NB4 (cell line): ENCODE measurements at regions not wholly inside any gene's neighbourhood (a gene's known extent, or its start where the extent isn't known, plus 50 kb on each side); places are given as distances from the start of the nearest gene placed in this dataset.

Source experiments
- DNase-seq: peaks from one replicate; pipeline ENCODE4 v3.0.0; 2010; ENCODE audit warnings: low read depth
- H3K4me3 ChIP-seq: one replicate; pipeline ENCODE4 v1.5.1; 2011; ENCODE audit warnings: mild to moderate bottlenecking, low read depth, low read length, moderate library complexity
- CTCF ChIP-seq: IDR thresholded peaks from one replicate; pipeline ENCODE4 v1.5.1; 2012; ENCODE audit warnings: low read depth, low read length
- MYC ChIP-seq: IDR thresholded peaks from 2 replicates; pipeline ENCODE4 v1.6.1; 2011; ENCODE audit warnings: low read depth, low read length
- POLR2A ChIP-seq: IDR thresholded peaks from 2 replicates; pipeline ENCODE4 v1.6.1; 2011; ENCODE audit warnings: mild to moderate bottlenecking; ENCODE audit not compliant: insufficient read length; ENCODE audit errors: extremely low read depth
- TF ChIP-seq, protein P1 (sequence below): IDR thresholded peaks from 2 replicates; pipeline ENCODE4 v1.6.1; 2011; ENCODE audit warnings: low read depth, low read length

DNA sequence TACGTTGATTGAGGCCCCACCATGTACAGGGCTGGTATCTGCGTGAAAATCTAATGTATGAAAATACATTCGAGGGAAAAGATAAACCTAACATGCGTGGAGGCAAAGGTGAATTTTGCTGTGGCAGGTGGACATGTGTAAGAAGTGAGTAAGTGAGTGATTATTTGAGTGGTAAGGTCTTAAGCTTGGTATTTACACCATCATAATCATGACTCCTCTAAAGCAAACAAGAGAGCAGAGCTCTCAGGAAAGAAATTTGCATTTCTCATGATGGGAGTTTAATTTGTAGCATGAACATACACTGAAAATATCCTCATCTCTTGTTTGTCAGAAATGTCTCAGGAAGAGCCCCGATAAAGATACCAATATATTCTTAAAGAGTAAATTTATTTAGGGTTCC lies 260.6 kb downstream of the PSAT1 start:
- TF ChIP-seq, protein P1, sequence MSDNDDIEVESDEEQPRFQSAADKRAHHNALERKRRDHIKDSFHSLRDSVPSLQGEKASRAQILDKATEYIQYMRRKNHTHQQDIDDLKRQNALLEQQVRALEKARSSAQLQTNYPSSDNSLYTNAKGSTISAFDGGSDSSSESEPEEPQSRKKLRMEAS = no peak
- TF ChIP-seq MYC (no peak), POLR2A (no peak), CTCF (no peak)
- no peak overlapping the region for H3K4me3 ChIP-seq
- DNase-seq = no peak

DNA sequence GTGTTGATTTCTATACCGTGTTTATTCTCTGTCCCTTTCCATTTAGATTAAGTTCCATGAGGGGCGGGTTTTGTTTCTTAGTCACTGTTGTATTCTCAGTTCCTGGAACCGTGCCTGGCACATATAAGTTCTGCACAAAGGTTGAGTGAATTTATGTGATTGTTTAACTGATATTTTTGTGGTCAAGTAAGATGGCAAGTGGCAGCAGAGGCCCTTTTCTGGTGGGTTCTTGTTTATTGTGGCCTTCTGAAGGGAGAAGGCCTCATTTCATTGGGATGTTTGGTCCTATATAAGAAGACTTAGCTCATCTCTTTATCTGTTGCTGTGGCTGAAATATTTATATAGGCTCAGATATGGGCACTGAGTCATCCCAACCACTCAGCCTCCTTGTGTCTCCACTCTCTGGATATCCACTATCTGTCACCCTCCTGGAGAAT lies 262.5 kb downstream of the PSAT1 start:
- H3K4me3 ChIP-seq = no peak overlapping the region
- no peak for DNase-seq
- TF ChIP-seq CTCF = no peak
- TF ChIP-seq, protein P1 = no peak
- no peak for TF ChIP-seq MYC
- no peak for TF ChIP-seq POLR2A

GRCh38 chr9:78562021-78562420 lies 265.1 kb downstream of the PSAT1 start:
- no peak for TF ChIP-seq MYC
- TF ChIP-seq CTCF = no peak
- TF ChIP-seq, protein P1 = no peak
- TF ChIP-seq POLR2A = no peak
- H3K4me3 ChIP-seq = no peak overlapping the region
- DNase-seq = no peak

- no peak overlapping the region for H3K4me3 ChIP-seq
- DNase-seq = no peak
- TF ChIP-seq, protein P1 = no peak
- TF ChIP-seq POLR2A (no peak), MYC (no peak), CTCF (no peak)
Measured at GRCh38 chr9:78563269-78563668, 266.3 kb downstream of the PSAT1 start.

DNA sequence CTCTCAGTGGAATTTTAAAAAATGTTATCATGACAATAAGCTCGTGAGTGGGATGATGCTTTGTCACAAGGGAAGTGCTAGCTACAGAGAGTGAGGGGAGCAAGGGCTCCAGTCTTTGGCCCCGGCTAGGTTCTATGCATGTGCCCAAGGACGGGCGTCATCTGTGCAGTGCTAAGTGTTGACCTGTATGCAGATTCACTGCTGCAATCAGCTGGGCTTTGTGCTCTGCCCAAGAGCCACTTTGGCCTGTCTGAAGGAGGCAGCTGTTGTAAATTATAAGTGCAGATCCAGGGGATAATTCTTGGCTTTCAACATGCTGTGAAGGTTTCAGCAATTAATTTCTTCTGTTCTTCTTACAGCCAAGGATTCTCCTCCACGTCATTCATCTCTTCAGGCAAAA lies 268.6 kb downstream of the PSAT1 start:
- no peak overlapping the region for H3K4me3 ChIP-seq
- no peak for DNase-seq
- TF ChIP-seq, protein P1 = no peak
- TF ChIP-seq POLR2A (no peak), MYC (no peak), CTCF (no peak)

- no peak overlapping the region for H3K4me3 ChIP-seq
- TF ChIP-seq, protein P1 = no peak
- TF ChIP-seq POLR2A (no peak), CTCF (no peak), MYC (no peak)
- no peak for DNase-seq
Measured at GRCh38 chr9:78566521-78566920, 269.6 kb downstream of the PSAT1 start.
